Motor neuron (in vitro differentiated cells): ENCODE measurements at regions not wholly inside any gene's neighbourhood (a gene's known extent, or its start where the extent isn't known, plus 50 kb on each side); places are given as distances from the start of the nearest gene placed in this dataset.
"Not testable (repeated sequence)": the region's sequence is repeated elsewhere in the genome, so short reads cannot be mapped to it uniquely, and the experiment has no call there.

ENCODE experiments used
- ATAC-seq, 8 experiments: fragments of 200-7000 bp; cut with Tn5 transposase; replicated peaks in 6 of 8; 2 replicates each; pipeline ENCODE4 v1.8.0; 2021; ENCODE audit warnings: mild to moderate bottlenecking in 8 of 8, moderate library complexity in 8 of 8
- H3K27ac ChIP-seq, 2 donors: fragments of 250-450 bp; sonication (Bioruptor Pico); 2 replicates each; pipeline ENCODE4 v1.9.0; 2021; ENCODE audit warnings: antibody characterized with exemption in 2 of 2, mild to moderate bottlenecking in 2 of 2, moderate library complexity in 1 of 2
- H3K4me1 ChIP-seq, 2 donors: fragments of 250-450 bp; sonication (Bioruptor Pico); replicated peaks in 1 of 2; 2 replicates each; pipeline ENCODE4 v1.6.1; 2021; ENCODE audit warnings: antibody characterized with exemption in 2 of 2, mild to moderate bottlenecking in 2 of 2, moderate library complexity in 1 of 2
- H3K4me3 ChIP-seq, 5 donors: fragments of 250-450 bp; sonication (Bioruptor Pico); 2 replicates each; pipeline ENCODE4 v1.9.0; 2021; ENCODE audit warnings: antibody characterized with exemption in 5 of 5, mild to moderate bottlenecking in 5 of 5, moderate library complexity in 4 of 5
- WGBS, 10 experiments: fragments of 450-650 bp; shearing (Covaris generic); methylation state at CpG; one replicate each; pipeline ENCODE4 v1.0.0; 2022; 5-methylcytosine and 5-hydroxymethylcytosine counted together
- in situ Hi-C, 9 experiments: fragments of 400-800 bp; cut with MboI; loops; one replicate each; pipeline ENCODE4 v1.15.0; 2021; ENCODE audit warnings: low sequenced_read_pairs in 9 of 9, low pct_unique_long_range_greater_than_20kb in 2 of 9; ENCODE audit not compliant: unreplicated experiment in 9 of 9

DNA sequence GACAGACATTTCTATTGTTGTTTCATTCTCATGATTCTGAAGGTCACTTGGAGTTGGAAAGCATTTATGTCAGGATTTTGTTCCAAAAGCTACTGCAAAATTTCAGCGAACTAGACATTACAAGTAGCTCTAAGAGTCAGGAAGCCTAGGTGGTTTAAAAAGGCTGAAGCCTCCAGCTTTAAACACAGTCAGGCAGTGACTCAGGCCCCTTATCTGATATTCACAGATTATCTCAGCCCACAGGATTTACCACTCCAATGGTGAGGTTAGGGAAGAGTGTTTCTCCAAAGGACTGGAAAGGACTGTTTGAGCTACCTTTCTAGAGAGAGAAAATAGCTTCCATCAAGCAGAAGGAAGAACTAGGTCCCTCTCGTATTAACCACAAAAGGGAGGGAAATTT, 624.4 kb upstream of the C16orf82 start:
- in situ Hi-C loops: no loop called here
- Histone ChIP-seq H3K27ac (no peak overlapping the region), H3K4me1 (peaks cover 9 to 12% of the 10 kb centered on the region in 2 donors), H3K4me3 (no peak overlapping the region)
- WGBS, 10 experiments: 0 to 83% (median 58%) methylated on average over 1 to 2 of the region's 2 CpGs; no CpG with 5 or more reads in 2 of the 10 experiments
- ATAC-seq: no peak

DNA sequence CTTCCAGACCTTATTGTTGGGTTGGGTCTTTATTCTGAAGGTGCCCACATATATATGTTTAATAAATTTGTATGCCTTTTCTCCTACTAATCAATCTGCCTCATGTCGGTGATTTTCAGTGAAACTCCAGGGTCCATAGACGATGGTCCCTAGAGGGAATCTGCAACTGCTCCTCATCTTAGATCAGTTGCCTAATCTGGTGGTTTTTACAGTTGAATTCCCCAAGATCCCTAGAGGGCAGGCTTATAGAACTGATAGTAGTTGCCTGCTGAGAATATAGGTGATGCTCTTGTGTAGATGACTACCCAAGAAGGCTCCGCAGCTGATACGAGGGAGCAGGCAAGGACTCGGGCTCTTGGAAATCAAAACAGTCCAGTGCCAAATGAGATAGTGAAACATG, 619.2 kb upstream of the C16orf82 start:
- 40 to 100% (median 69%) methylated on average over 1 to 5 of the region's 5 CpGs; no CpG with 5 or more reads in 4 of the 10 experiments for WGBS, 10 experiments
- no peaks in the 10 kb centered on the region for H3K4me1 ChIP-seq
- no peak for ATAC-seq
- no peak overlapping the region for H3K4me3 ChIP-seq
- no peak overlapping the region for H3K27ac ChIP-seq
- in situ Hi-C loops: no loop called here

DNA sequence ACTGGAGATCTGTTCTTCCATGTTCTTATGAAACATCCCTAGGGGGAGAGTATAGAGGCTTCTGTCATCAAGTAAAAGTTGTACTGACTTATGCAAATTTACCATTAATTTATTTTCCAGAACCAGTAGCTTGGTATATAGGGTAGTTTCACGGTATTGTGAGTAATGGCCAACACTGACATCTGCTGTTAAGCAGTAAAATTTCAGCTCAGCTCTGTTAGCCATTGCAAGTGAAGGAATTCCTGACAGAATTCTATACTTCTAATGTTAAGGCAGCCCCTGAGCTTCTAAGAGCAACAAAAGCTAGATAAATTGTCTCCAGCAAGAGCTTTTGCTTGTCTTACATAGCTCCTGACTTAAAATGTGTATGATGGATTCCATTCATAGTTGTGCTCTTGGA, 613.5 kb upstream of the C16orf82 start:
- WGBS, 10 experiments: 0 to 80% (median 20%) methylated on average over 1 of the region's 1 CpG; no CpG with 5 or more reads in 3 of the 10 experiments
- Histone ChIP-seq H3K4me1 (no peaks in the 10 kb centered on the region), H3K4me3 (no peak overlapping the region), H3K27ac (no peak overlapping the region)
- in situ Hi-C loops: no loop called here
- no peak for ATAC-seq

DNA sequence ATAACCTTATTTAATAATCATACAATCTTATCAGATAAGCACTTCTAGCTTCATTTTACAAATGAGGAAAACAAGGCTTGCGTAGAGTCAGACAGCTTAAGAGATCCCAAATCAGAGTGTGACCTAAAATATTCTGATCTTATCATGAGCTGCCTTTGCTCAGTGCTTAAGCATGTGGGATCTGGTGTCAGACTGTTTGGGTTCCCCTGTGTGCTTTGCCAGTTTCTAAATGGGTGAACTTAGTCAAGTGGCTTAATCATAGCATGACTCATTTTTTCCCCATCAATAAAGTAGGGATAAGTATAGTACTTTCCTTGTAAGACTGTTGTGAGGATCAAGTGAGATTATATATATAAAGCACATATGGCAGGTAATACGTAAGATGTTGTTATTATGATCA, 612.6 kb upstream of the C16orf82 start:
- WGBS, 10 experiments: 0 to 100% (median 73%) methylated on average over 1 to 2 of the region's 2 CpGs; no CpG with 5 or more reads in 3 of the 10 experiments
- in situ Hi-C loops: no loop called here
- no peak for ATAC-seq

DNA sequence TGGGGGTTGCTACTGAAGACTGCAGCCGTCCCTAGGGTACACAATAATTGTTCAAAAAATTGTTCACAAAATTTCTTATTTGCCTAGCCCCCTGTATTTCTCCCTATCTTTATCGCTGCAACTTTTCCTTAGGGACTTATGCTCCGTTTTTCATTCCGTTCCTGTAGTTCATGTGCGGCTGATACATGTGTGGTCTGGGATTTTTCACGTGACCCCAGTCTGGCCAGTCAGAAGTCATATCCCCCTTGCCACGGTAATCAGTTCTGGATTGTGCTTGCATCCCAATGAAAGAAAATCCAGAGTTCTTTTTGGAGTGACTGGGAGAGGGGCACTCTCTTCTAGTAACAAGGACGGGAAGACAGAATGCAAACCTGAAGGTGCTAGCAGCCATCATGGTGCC, 610.7 kb upstream of the C16orf82 start:
- Histone ChIP-seq H3K4me1 (no peaks in the 10 kb centered on the region), H3K4me3 (no peak overlapping the region), H3K27ac (no peak overlapping the region)
- 8 to 99% (median 53%) methylated on average over 1 to 8 of the region's 8 CpGs for WGBS, 10 experiments
- in situ Hi-C loops: no loop called here
- ATAC-seq: no peak

More for the DNA sequence above, 612.6 kb upstream of the C16orf82 start:
- no peak overlapping the region for H3K4me3 ChIP-seq
- H3K27ac ChIP-seq: no peak overlapping the region
- H3K4me1 ChIP-seq: no peaks in the 10 kb centered on the region

DNA sequence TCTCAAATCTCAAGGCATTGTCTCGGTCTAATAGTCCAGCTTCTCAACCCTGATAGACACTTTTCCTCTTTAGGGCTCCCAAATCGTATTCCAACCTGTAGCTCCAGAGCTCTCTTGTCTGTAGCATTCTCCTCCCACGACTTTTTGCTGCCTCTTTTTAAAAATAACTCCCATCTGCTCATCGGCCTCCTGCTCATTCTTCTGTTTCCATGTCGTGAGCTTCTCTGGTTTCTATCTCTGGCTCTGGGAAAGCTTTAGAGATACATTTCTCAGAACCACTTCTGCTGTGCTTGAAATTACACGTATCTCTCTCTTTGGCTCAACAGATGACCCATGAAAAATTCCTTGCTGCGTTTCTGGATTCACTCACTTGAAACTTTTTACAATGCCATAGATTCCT, 609.6 kb upstream of the C16orf82 start:
- Histone ChIP-seq H3K27ac (no peak overlapping the region), H3K4me3 (no peak overlapping the region), H3K4me1 (no peaks in the 10 kb centered on the region)
- WGBS, 10 experiments: 0 to 88% (median 28%) methylated on average over 2 to 7 of the region's 7 CpGs
- in situ Hi-C loops: no loop called here
- ATAC-seq: no peak

DNA sequence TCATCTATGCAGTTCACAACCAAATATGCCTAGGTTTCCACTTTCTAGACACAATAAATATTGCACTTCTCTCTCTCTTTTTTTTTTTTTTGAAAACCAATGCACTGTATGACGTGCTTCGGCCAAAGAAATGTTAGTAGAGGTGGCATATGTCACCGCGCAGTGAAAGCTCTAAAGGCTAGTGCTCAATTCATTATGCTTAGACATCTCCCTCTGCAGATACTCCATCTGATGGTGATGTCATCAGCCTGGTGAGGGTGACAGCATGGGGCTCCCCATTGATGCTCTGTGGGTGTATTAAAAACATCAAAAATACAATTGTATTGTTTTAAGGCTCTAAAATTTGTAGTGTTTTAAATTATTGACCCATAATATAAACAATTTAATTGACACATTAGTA, 608.8 kb upstream of the C16orf82 start:
- Histone ChIP-seq H3K27ac (no peak overlapping the region), H3K4me3 (no peak overlapping the region), H3K4me1 (no peaks in the 10 kb centered on the region)
- WGBS, 10 experiments: 0 to 92% (median 42%) methylated on average over 2 to 4 of the region's 4 CpGs; no CpG with 5 or more reads in 4 of the 10 experiments
- ATAC-seq: peak in 5 of 8 experiments; percentile 72 to 99 (median 77)
- in situ Hi-C loops: no loop called here

DNA sequence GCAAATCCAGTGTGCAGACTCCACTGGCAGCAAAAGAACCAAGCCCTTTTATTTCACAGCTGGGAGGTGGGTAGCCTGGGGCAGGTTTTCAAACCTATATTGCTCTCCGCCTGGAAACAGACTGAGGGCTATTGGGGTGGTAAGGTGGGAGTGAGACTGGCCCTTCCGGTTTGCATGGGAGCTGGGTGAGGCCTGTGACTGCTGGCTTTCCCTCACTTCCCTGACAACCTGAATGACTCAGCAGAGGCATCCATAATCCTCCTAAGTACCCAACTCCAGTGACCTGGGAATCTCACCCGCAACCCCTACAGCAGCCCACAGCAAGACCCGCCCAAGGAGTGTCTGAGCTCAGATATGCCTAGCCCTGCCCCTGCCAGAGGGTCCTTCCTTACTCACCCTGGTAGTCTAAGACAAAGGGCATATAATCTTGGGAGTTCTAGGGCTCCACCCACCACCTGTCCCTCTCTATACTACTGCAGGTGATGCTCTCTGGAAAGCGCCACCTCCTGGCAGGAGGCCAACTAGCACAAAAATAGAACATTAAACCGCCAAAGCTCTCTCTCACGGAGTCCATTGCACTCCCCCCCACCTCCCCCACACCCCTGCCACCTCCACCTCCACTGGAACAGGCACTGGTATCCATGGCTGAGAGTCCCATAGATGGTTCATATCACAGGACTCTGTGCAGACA, 602.0 kb upstream of the C16orf82 start:
- no peaks in the 10 kb centered on the region for H3K4me1 ChIP-seq
- H3K4me3 ChIP-seq: no peak overlapping the region
- WGBS, 10 experiments: 25 to 100% (median 82%) methylated on average over 1 to 3 of the region's 7 CpGs; no CpG with 5 or more reads in 5 of the 10 experiments
- ATAC-seq: no peak
- H3K27ac ChIP-seq: no peak overlapping the region
- in situ Hi-C loops: no loop called here

DNA sequence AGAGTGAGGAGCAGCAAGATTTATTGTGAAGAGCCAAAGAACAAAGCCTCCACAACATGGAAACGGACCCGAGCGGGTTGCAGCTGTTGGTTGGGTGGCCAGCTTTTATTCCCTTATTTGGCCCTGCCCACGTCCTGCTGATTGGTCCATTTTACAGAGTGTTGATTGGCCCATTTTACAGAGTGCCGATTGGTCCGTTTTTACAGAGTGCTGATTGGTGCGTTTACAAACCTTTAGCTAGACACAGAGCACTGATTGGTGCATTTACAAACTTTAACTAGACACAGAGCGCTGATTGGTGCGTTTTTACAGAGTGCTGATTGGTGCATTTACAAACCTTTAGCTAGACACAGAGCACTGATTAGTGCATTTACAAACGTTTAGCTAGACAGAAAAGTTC, 592.3 kb upstream of the C16orf82 start:
- ATAC-seq, H3K4me3 ChIP-seq, H3K27ac ChIP-seq, H3K4me1 ChIP-seq, in situ Hi-C loops: not testable (repeated sequence)
- 0 to 93% (median 51%) methylated on average over 1 to 10 of the region's 10 CpGs; no CpG with 5 or more reads in 2 of the 10 experiments for WGBS, 10 experiments

DNA sequence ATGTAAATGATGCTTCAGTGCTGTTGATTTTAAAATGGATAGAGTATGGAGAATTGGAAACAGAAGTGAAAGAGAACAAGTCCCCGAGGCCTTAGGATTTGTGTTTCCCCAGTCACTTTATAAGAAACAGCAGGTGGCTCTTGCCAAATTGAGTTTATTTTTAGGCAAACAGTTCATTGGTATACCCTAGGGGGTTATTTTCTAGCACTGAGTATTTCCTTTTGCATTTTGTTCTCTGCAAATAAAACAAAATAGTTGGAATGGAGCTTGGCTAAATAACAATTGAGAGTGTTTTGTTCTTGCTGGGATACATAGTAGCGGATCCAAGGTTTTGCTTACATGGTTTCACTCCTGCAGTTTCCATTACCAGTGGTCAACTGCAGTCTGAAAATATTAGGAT, 591.1 kb upstream of the C16orf82 start:
- WGBS, 10 experiments: 0 to 75% (median 46%) methylated on average over 1 to 2 of the region's 2 CpGs; no CpG with 5 or more reads in 2 of the 10 experiments
- in situ Hi-C loops: no loop called here
- ATAC-seq: no peak
- H3K4me1 ChIP-seq: no peaks in the 10 kb centered on the region
- H3K4me3 ChIP-seq: no peak overlapping the region
- H3K27ac ChIP-seq: no peak overlapping the region

DNA sequence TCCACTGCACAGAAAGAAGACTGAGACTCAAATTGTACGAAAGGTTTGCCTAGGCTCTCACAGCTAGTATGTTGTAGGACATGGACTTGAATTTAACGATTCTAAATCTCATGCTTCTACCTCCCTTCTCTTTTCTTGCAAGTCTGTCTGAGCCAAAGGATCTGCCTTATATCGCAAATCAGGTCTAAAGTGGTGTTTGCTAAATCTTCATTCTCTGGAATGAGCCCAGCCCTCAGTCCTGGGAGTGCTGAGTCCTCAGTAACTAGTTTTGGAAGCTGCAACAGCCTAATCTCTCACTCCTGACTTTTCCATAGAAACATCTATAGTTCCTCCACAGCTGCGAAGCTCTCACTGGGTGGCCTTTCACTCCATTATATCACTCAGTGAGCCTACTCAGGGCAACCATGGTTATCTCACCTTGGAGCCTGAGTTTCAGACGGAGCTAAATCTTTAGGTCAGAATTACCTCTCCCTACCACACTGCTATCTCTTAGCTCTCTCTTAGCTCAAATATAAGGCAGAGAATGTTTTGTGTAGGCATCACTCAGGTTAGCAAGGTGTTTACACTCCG, 575.5 kb upstream of the C16orf82 start:
- Histone ChIP-seq H3K4me1 (no peaks in the 10 kb centered on the region), H3K4me3 (no peak overlapping the region), H3K27ac (no peak overlapping the region)
- in situ Hi-C loops: no loop called here
- ATAC-seq: no peak
- 10 to 72% (median 54%) methylated on average over 2 to 6 of the region's 6 CpGs; no CpG with 5 or more reads in 2 of the 10 experiments for WGBS, 10 experiments

DNA sequence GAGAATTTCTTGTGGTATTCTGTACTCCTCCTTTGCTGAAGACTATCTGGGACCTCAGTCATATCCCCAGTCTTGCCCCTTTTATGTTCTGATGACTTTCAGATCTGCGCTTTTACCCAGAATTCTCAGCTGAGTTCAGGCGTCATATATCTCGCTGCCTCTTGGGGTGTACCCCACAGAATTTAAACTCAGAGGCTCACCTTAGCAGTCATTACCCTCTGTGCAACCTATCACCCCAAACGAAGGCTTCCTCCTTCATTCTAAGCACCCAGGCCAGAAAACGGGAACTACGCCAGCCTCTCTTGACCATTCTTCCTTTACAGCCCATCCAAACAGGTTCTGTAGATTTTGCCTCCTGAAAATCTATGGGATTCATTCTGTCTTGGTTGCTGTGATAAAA, 574.8 kb upstream of the C16orf82 start:
- no peak for ATAC-seq
- no peaks in the 10 kb centered on the region for H3K4me1 ChIP-seq
- in situ Hi-C loops: no loop called here
- 23 to 100% (median 82%) methylated on average over 1 to 5 of the region's 6 CpGs; no CpG with 5 or more reads in 2 of the 10 experiments for WGBS, 10 experiments
- H3K4me3 ChIP-seq: no peak overlapping the region
- no peak overlapping the region for H3K27ac ChIP-seq

DNA sequence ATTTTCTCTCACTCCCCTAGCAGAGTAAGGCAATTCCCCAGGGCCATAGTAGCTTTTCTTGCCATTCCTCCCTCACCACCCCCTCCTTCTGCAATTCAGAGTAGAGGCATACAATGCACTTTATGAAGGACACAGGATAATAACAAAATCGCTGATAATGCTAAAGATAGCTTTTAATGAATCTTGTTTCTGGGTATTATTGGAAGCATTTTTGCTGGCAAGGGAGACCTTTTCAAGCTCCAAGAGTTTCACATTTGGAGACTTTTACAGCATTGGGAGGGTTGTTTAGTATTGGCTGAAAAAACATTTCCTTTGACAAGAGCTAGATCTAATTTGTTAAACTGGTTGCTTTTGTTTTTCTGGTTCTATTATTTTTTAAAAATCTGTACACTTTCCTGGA, 573.0 kb upstream of the C16orf82 start:
- no peak for ATAC-seq
- Histone ChIP-seq H3K4me3 (no peak overlapping the region), H3K27ac (no peak overlapping the region), H3K4me1 (no peaks in the 10 kb centered on the region)
- 0 to 70% (median 12%) methylated on average over 1 of the region's 1 CpG; no CpG with 5 or more reads in 2 of the 10 experiments for WGBS, 10 experiments
- in situ Hi-C loops: no loop called here

DNA sequence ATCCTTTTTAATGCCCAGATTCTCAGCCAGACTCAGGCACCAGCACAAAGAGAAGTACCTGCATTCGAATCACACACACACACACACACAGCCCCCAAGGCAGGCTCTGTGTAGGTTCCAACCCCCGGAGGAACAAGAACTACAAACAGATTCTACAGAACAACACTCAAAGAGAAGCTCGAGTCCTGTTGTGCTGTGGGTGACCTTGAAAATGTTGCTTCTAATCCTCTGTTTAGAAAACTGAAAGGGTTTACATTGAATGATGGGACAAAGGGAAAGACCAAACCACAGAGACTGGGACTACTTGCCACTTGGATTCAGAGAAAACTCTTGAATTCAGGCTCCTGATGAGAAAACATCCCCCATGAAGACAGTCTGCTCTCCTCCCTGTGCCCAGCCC, 568.8 kb upstream of the C16orf82 start:
- WGBS, 10 experiments: 0 to 79% (median 44%) methylated on average over 1 to 3 of the region's 3 CpGs; no CpG with 5 or more reads in 4 of the 10 experiments
- H3K4me1 ChIP-seq: peaks cover 0 to 2% of the 10 kb centered on the region in 2 donors
- H3K27ac ChIP-seq: no peak overlapping the region
- no peak for ATAC-seq
- no peak overlapping the region for H3K4me3 ChIP-seq
- in situ Hi-C loops: no loop called here
